Left ventricle myocardium superior (tissue), 1 donor: ENCODE measurements at regions not wholly inside any gene's neighbourhood (a gene's known extent, or its start where the extent isn't known, plus 50 kb on each side); places are given as distances from the start of the nearest gene placed in this dataset.

Experiments
- ATAC-seq: fragments of 200-7000 bp; cut with Tn5 transposase; one replicate; pipeline ENCODE4 v1.9.1; 2020; ENCODE audit warnings: mild to moderate bottlenecking, moderate library complexity
- DNase-seq: peaks from one replicate; pipeline ENCODE4 v3.0.0-alpha.2; 2020
- intact Hi-C: fragments of 100-400 bp; cut with micrococcal nuclease; formaldehyde crosslinking; loops from one replicate; pipeline ENCODE4 v1.11.0; 2022
- donor health status: DM: no; HTN: yes; CAD: no; lungs with severe emphysema.

- no peak for ATAC-seq
- DNase-seq: no peak
- intact Hi-C loops: no loop called here
Measured at GRCh38 chr10:6650586-6650985, 70.5 kb upstream of the PRKCQ start.

GRCh38 chr10:6649903-6650302 lies 69.8 kb upstream of the PRKCQ start:
- DNase-seq (no peak), ATAC-seq (no peak)
- intact Hi-C loops: no loop called here

- ATAC-seq: no peak
- intact Hi-C loops: no loop called here
Measured at GRCh38 chr10:6648894-6649720, 69.0 kb upstream of the PRKCQ start.

GRCh38 chr10:6647811-6648526 lies 67.9 kb upstream of the PRKCQ start:
- ATAC-seq: peak; percentile 15
- no peak for DNase-seq
- intact Hi-C loops: no loop called here

More at GRCh38 chr10:6648894-6649720, 69.0 kb upstream of the PRKCQ start:
- DNase-seq: no peak

GRCh38 chr10:6643962-6644361 lies 63.9 kb upstream of the PRKCQ start:
- ATAC-seq (no peak), DNase-seq (no peak)
- intact Hi-C loops: no loop called here

- no peak for DNase-seq
- ATAC-seq: no peak
- intact Hi-C loops: no loop called here
Measured at GRCh38 chr10:6642876-6643275, 62.8 kb upstream of the PRKCQ start.

GRCh38 chr10:6640433-6641040 lies 60.5 kb upstream of the PRKCQ start:
- intact Hi-C loops: no loop called here
- ATAC-seq (no peak), DNase-seq (no peak)

GRCh38 chr10:6637053-6637452 lies 57.0 kb upstream of the PRKCQ start:
- DNase-seq (no peak), ATAC-seq (no peak)
- intact Hi-C loops: no loop called here

GRCh38 chr10:6635784-6636183 lies 55.7 kb upstream of the PRKCQ start:
- ATAC-seq (no peak), DNase-seq (no peak)
- intact Hi-C loops: no loop called here
